Stomach (tissue), 8 donors: ENCODE measurements at regions not wholly inside any gene's neighbourhood (a gene's known extent, or its start where the extent isn't known, plus 50 kb on each side); places are given as distances from the start of the nearest gene placed in this dataset.
"Not testable (repeated sequence)": the region's sequence is repeated elsewhere in the genome, so short reads cannot be mapped to it uniquely, and the experiment has no call there.

Experiments used
- DNase-seq, 2 donors: peaks; one replicate each; pipeline versions ENCODE4 v3.0.0 to v3.0.0-alpha.2; 2013 to 2019
- H3K27ac ChIP-seq, 5 donors: fragments of 200-600 bp in 4 of 5; sonication (generic) in 4 of 5; one replicate each; pipeline ENCODE4 v1.5.1; 2013 to 2019; ENCODE audit warnings: mild to moderate bottlenecking in 1 of 5, moderate library complexity in 1 of 5
- H3K27me3 ChIP-seq, 3 donors: fragments of 200-600 bp; sonication (generic); one replicate each; pipeline ENCODE4 v1.5.1; 2017 to 2019; ENCODE audit warnings: mixed run types in 1 of 3
- H3K36me3 ChIP-seq, 4 donors: fragments of 200-600 bp; sonication (generic); 1 replicate in 3 of 4; 2 replicates in 1 of 4; pipeline ENCODE4 v1.5.1; 2016 to 2019
- H3K4me1 ChIP-seq, 4 donors: fragments of 200-600 bp; sonication (generic); one replicate each; pipeline ENCODE4 v1.5.1; 2016 to 2019
- H3K4me3 ChIP-seq, 4 donors: fragments of 200-600 bp; sonication (generic) in 3 of 4; one replicate each; pipeline ENCODE4 v1.5.1; 2016 to 2019; ENCODE audit warnings: mild to moderate bottlenecking in 1 of 4
- H3K9me3 ChIP-seq, 4 donors: fragments of 200-600 bp; sonication (generic); one replicate each; pipeline ENCODE4 v1.5.1; 2016 to 2019
- CTCF ChIP-seq, 7 experiments: fragments of 450-650 bp in 4 of 7; fragments of 200-600 bp in 3 of 7; sonication (generic) in 3 of 7; IDR thresholded peaks; one replicate each; pipeline ENCODE4 v1.5.1; 2016 to 2019; ENCODE audit warnings: antibody characterized with exemption in 7 of 7, control low read depth in 2 of 7, mild to moderate bottlenecking in 1 of 7
- EP300 ChIP-seq: sonication (generic); formaldehyde crosslinking; IDR thresholded peaks from one replicate; pipeline ENCODE4 v1.6.1; 2017; ENCODE audit warnings: antibody characterized with exemption
- POLR2A ChIP-seq, 4 donors: fragments of 450-650 bp; IDR thresholded peaks; one replicate each; pipeline ENCODE4 v1.6.1; 2016; ENCODE audit warnings: antibody characterized with exemption in 4 of 4, control low read depth in 2 of 4, mild to moderate bottlenecking in 1 of 4, moderate library complexity in 1 of 4
- POLR2AphosphoS5 ChIP-seq, 3 donors: sonication (generic); formaldehyde crosslinking; IDR thresholded peaks; one replicate each; pipeline ENCODE4 v1.6.1; 2016; ENCODE audit warnings: antibody characterized with exemption in 3 of 3
- WGBS, 5 donors: extraction: QIAGEN DNeasy Blood & Tissue Kit in 3 of 5; methylation state at CpG; one replicate each; pipeline versions ENCODE4 v1.1.5 to v1.1.7; 2013 to 2018; 5-methylcytosine and 5-hydroxymethylcytosine counted together
- intact Hi-C: fragments of 100-400 bp; cut with DNase I; formaldehyde crosslinking; loops from one replicate; pipeline ENCODE4 v1.15.1; 2023; ENCODE audit warnings: low total_unique reads
- donor health status: healthy with polysubstance abuse.
- donor health status: Bipolar disorder and iron deficiency.
- donor health status: healthy.

- 70 to 94% (median 72%) methylated on average over 2 of the region's 2 CpGs for WGBS, 5 donors
- no peak for TF ChIP-seq EP300
- TF ChIP-seq POLR2AphosphoS5 (IDR thresholded peaks at IDR 0.05): no peak
- TF ChIP-seq CTCF (IDR thresholded peaks at IDR 0.05): no peak
- no peak for TF ChIP-seq POLR2A (IDR thresholded peaks at IDR 0.05)
Observed at GRCh38 chr6:68173616-68174015, 461.5 kb upstream of the ADGRB3 start.

GRCh38 chr6:68169922-68170321 lies 465.2 kb upstream of the ADGRB3 start:
- Histone ChIP-seq H3K9me3 (no peaks in the 10 kb centered on the region), H3K4me1 (no peaks in the 10 kb centered on the region), H3K27ac (no peak overlapping the region), H3K36me3 (no peaks in the 10 kb centered on the region), H3K27me3 (no peaks in the 10 kb centered on the region), H3K4me3 (no peak overlapping the region)
- no peak for TF ChIP-seq CTCF (IDR thresholded peaks at IDR 0.05)
- TF ChIP-seq POLR2A (IDR thresholded peaks at IDR 0.05): no peak
- no peak for TF ChIP-seq EP300
- no peak for TF ChIP-seq POLR2AphosphoS5 (IDR thresholded peaks at IDR 0.05)
- intact Hi-C loops: no loop called here
- no peak for DNase-seq
- 29 to 77% (median 61%) methylated on average over 1 of the region's 1 CpG for WGBS, 5 donors

More at GRCh38 chr6:68173616-68174015, 461.5 kb upstream of the ADGRB3 start:
- no peaks in the 10 kb centered on the region for H3K27me3 ChIP-seq
- no peak for DNase-seq
- no peaks in the 10 kb centered on the region for H3K4me1 ChIP-seq
- intact Hi-C loops: no loop called here
- H3K27ac ChIP-seq: no peak overlapping the region
- no peaks in the 10 kb centered on the region for H3K36me3 ChIP-seq
- peaks cover 0 to 6% (median under 1%) of the 10 kb centered on the region in 4 donors for H3K9me3 ChIP-seq
- no peak overlapping the region for H3K4me3 ChIP-seq

- Histone ChIP-seq H3K9me3 (peaks cover 0 to 6% (median 0%) of the 10 kb centered on the region in 4 donors), H3K27me3 (no peaks in the 10 kb centered on the region), H3K27ac (no peak overlapping the region), H3K4me1 (no peaks in the 10 kb centered on the region), H3K4me3 (no peak overlapping the region), H3K36me3 (no peaks in the 10 kb centered on the region)
- WGBS, 5 donors: 57 to 71% (median 69%) methylated on average over 2 of the region's 2 CpGs
- intact Hi-C loops: no loop called here
- no peak for TF ChIP-seq EP300
- no peak for TF ChIP-seq CTCF (IDR thresholded peaks at IDR 0.05)
- no peak for TF ChIP-seq POLR2AphosphoS5 (IDR thresholded peaks at IDR 0.05)
- TF ChIP-seq POLR2A (IDR thresholded peaks at IDR 0.05): no peak
- no peak for DNase-seq
Observed at GRCh38 chr6:68167604-68168003, 467.5 kb upstream of the ADGRB3 start.

GRCh38 chr6:68160812-68161211 lies 474.3 kb upstream of the ADGRB3 start:
- H3K27ac ChIP-seq, H3K27me3 ChIP-seq, intact Hi-C loops, H3K36me3 ChIP-seq, H3K4me3 ChIP-seq, DNase-seq, H3K4me1 ChIP-seq: not testable (repeated sequence)
- H3K9me3 ChIP-seq: peaks cover 0 to 14% (median 9%) of the 10 kb centered on the region in 4 donors
- WGBS, 5 donors: 79 to 92% (median 86%) methylated on average over 3 of the region's 3 CpGs

- no peaks in the 10 kb centered on the region for H3K36me3 ChIP-seq
- no peaks in the 10 kb centered on the region for H3K27me3 ChIP-seq
- no peak for TF ChIP-seq POLR2A (IDR thresholded peaks at IDR 0.05)
- intact Hi-C loops: no loop called here
- no peak overlapping the region for H3K27ac ChIP-seq
- H3K4me1 ChIP-seq: no peaks in the 10 kb centered on the region
- H3K4me3 ChIP-seq: no peak overlapping the region
- H3K9me3 ChIP-seq: peaks cover 0 to 14% (median 9%) of the 10 kb centered on the region in 4 donors
- DNase-seq: no peak
Observed at GRCh38 chr6:68160348-68160747, 474.7 kb upstream of the ADGRB3 start.
